SK-N-MC (cell line): ENCODE measurements at regions not wholly inside any gene's neighbourhood (a gene's known extent, or its start where the extent isn't known, plus 50 kb on each side); places are given as distances from the start of the nearest gene placed in this dataset.

Source experiments
- EZH2 ChIP-seq: fragments of 200-600 bp; sonication (generic); IDR thresholded peaks from one replicate; pipeline ENCODE4 v1.6.1; 2017; ENCODE audit warnings: antibody characterized with exemption
- FOXP2 ChIP-seq: optimal IDR thresholded peaks from 2 replicates; pipeline ENCODE3; 2011; ENCODE audit warnings: mild to moderate bottlenecking, moderate library complexity; ENCODE audit not compliant: insufficient read depth; ENCODE audit errors: extremely low read length, control extremely low read depth
- POLR2AphosphoS5 ChIP-seq: IDR thresholded peaks from 2 replicates; pipeline ENCODE4 v1.6.1; 2012; ENCODE audit warnings: mild to moderate bottlenecking, low read depth, low read length, borderline replicate concordance

DNA sequence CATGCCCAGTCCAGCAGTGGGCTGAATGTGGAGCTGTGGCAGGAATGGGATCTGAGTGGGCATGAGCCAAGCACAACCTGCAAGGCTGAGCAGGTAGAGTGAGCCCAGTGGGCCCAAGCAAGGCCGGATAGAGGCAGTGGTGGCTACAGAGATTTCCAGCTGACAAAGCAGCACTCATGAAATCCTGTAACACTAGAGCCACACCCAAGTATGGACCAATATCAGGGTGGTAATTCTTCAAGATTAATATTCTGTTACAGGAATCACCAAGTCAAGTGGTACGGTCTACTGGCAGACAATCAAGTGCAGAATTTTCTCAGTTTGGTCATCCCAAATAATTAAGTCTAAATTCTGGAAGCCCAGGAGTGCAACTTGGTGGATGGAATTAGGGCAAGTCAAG, 132.4 kb upstream of the ENPEP start:
- TF ChIP-seq POLR2AphosphoS5 (no peak), EZH2 (no peak), FOXP2 (no peak)
